Keratinocyte (primary cell): ENCODE measurements at regions not wholly inside any gene's neighbourhood (a gene's known extent, or its start where the extent isn't known, plus 50 kb on each side); places are given as distances from the start of the nearest gene placed in this dataset.
A peak's percentile ranks its signal among the peaks of the same experiment; 100 is the strongest.

Source experiments
- DNase-seq: peaks from one replicate; pipeline ENCODE4 v3.0.0-alpha.2; 2011; ENCODE audit warnings: low read depth, missing footprints, low spot score
- FAIRE-seq: peaks from 2 replicates; lab custom pipeline; 2011; peaks lifted over from hg19 to GRCh38; lab: Jason Lieb, UNC
- H2AFZ ChIP-seq: 2 replicates; pipeline ENCODE4 v1.6.0; 2012; ENCODE audit warnings: low read length, control low read depth, inconsistent platforms; ENCODE audit not compliant: control insufficient read depth
- H3K27ac ChIP-seq: 2 replicates; pipeline ENCODE4 v1.5.1; 2011; ENCODE audit warnings: low read length; ENCODE audit not compliant: control insufficient read depth, insufficient read depth
- H3K27me3 ChIP-seq: 3 replicates; pipeline ENCODE4 v1.6.0; 2011; ENCODE audit warnings: low read length; ENCODE audit not compliant: control insufficient read depth, insufficient read depth; ENCODE audit errors: extremely low read depth
- H3K36me3 ChIP-seq, 2 experiments: 2 replicates in 1 of 2; 3 replicates in 1 of 2; pipeline ENCODE4 v1.5.1; 2011; ENCODE audit warnings: low read length in 2 of 2, mild to moderate bottlenecking in 1 of 2; ENCODE audit not compliant: control insufficient read depth in 2 of 2, insufficient read depth in 2 of 2; ENCODE audit errors: extremely low read depth in 1 of 2
- H3K4me1 ChIP-seq: 3 replicates; pipeline ENCODE4 v1.5.1; 2011; ENCODE audit warnings: low read length; ENCODE audit not compliant: control insufficient read depth, insufficient read depth; ENCODE audit errors: extremely low read depth
- H3K4me2 ChIP-seq: 3 replicates; pipeline ENCODE4 v1.6.0; 2011; ENCODE audit warnings: low read depth, low read length; ENCODE audit not compliant: control insufficient read depth, insufficient read depth; ENCODE audit errors: extremely low read depth
- H3K4me3 ChIP-seq, 3 experiments: fragments of 200-600 bp in 1 of 3; sonication (generic) in 1 of 3; 2 replicates in 2 of 3; 3 replicates in 1 of 3; pipeline ENCODE4 v1.5.1; 2011 to 2016; ENCODE audit warnings: low read length in 3 of 3, mild to moderate bottlenecking in 3 of 3, control low read depth in 2 of 3, inconsistent platforms in 1 of 3, low read depth in 1 of 3, mixed read lengths in 1 of 3, mixed run types in 1 of 3, moderate library complexity in 1 of 3; ENCODE audit not compliant: control insufficient read depth in 2 of 3, insufficient read depth in 2 of 3; ENCODE audit errors: extremely low read depth in 1 of 3
- H3K79me2 ChIP-seq: 2 replicates; pipeline ENCODE4 v1.6.0; 2012; ENCODE audit warnings: low read length; ENCODE audit not compliant: control insufficient read depth, insufficient read depth
- H3K9ac ChIP-seq: 3 replicates; pipeline ENCODE4 v1.6.0; 2011; ENCODE audit warnings: low read length; ENCODE audit not compliant: control insufficient read depth, insufficient read depth; ENCODE audit errors: extremely low read depth
- H3K9me1 ChIP-seq: 3 replicates; pipeline ENCODE4 v1.6.0; 2011; ENCODE audit warnings: low read length; ENCODE audit not compliant: control insufficient read depth, insufficient read depth; ENCODE audit errors: extremely low read depth
- H3K9me3 ChIP-seq: 2 replicates; pipeline ENCODE4 v1.5.1; 2012; ENCODE audit warnings: low read depth, low read length; ENCODE audit not compliant: control insufficient read depth
- H4K20me1 ChIP-seq: 3 replicates; pipeline ENCODE4 v1.6.0; 2011; ENCODE audit warnings: low read length; ENCODE audit not compliant: control insufficient read depth, insufficient read depth; ENCODE audit errors: extremely low read depth
- EZH2 ChIP-seq: IDR thresholded peaks from one replicate; pipeline ENCODE4 v1.6.1; 2012; ENCODE audit warnings: inconsistent platforms, mild to moderate bottlenecking, low read length, moderate library complexity
- dilution Hi-C: fragments of 300-500 bp; cut with MboI; formaldehyde crosslinking; loops from one replicate; pipeline ENCODE4 v1.7.0; 2020; ENCODE audit warnings: low sequenced_read_pairs; ENCODE audit not compliant: extremely low pct_ligation_motif_present
- TF ChIP-seq, protein P1 (sequence below), 3 experiments: IDR thresholded peaks in 1 of 3; conservative IDR thresholded peaks in 1 of 3; optimal IDR thresholded peaks in 1 of 3; 2 replicates in 2 of 3; 3 replicates in 1 of 3; pipeline versions ENCODE3 to v1.5.1; 2011; ENCODE audit warnings: low read length in 3 of 3, mild to moderate bottlenecking in 3 of 3, moderate library complexity in 2 of 3, control low read depth in 1 of 3, inconsistent platforms in 1 of 3; ENCODE audit not compliant: insufficient read depth in 2 of 3; ENCODE audit errors: extremely low read depth in 1 of 3

DNA sequence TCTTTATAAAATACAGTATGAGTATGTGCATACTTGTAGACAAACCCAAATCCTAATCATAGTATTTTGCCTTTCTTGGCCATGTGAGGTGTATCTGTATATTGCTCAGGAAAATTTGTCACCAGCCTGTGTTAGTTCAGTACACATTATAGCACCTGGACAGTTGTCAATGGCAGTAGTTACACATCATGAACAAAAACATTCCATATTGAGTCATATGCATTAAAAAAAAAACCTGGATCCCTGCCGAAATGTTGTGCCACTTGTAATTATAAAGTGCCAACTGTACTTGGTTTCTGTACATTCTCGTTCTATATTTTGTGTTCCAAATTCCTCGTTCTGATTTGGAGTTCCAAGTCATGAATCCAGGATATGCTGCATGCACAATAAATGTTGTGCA is 410.4 kb downstream of the INHBA start:
- Histone ChIP-seq H3K4me3 (no peak overlapping the region), H3K27ac (no peak overlapping the region), H3K27me3 (no peaks in the 10 kb centered on the region), H3K9me1 (no peaks in the 10 kb centered on the region), H3K9me3 (no peaks in the 10 kb centered on the region), H3K4me2 (no peak overlapping the region), H3K9ac (no peak overlapping the region), H3K36me3 (no peaks in the 10 kb centered on the region), H4K20me1 (no peaks in the 10 kb centered on the region), H3K4me1 (no peaks in the 10 kb centered on the region), H3K79me2 (no peaks in the 10 kb centered on the region), H2AFZ (no peak overlapping the region)
- dilution Hi-C loops, result no loop called here
- TF ChIP-seq, protein P1, sequence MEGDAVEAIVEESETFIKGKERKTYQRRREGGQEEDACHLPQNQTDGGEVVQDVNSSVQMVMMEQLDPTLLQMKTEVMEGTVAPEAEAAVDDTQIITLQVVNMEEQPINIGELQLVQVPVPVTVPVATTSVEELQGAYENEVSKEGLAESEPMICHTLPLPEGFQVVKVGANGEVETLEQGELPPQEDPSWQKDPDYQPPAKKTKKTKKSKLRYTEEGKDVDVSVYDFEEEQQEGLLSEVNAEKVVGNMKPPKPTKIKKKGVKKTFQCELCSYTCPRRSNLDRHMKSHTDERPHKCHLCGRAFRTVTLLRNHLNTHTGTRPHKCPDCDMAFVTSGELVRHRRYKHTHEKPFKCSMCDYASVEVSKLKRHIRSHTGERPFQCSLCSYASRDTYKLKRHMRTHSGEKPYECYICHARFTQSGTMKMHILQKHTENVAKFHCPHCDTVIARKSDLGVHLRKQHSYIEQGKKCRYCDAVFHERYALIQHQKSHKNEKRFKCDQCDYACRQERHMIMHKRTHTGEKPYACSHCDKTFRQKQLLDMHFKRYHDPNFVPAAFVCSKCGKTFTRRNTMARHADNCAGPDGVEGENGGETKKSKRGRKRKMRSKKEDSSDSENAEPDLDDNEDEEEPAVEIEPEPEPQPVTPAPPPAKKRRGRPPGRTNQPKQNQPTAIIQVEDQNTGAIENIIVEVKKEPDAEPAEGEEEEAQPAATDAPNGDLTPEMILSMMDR (optimal IDR thresholded peaks at IDR 0.05 in 1 of 3, IDR thresholded peaks at IDR 0.05 in 1 of 3, conservative IDR thresholded peaks at IDR 0.05 in 1 of 3; ENCODE audit: extremely low read depth in 1 of 3, insufficient read depth in 2 of 3, low read length in 3 of 3), result no peak
- no peak for TF ChIP-seq EZH2
- DNase-seq (peak; percentile 41), FAIRE-seq (peak; percentile 87)

DNA sequence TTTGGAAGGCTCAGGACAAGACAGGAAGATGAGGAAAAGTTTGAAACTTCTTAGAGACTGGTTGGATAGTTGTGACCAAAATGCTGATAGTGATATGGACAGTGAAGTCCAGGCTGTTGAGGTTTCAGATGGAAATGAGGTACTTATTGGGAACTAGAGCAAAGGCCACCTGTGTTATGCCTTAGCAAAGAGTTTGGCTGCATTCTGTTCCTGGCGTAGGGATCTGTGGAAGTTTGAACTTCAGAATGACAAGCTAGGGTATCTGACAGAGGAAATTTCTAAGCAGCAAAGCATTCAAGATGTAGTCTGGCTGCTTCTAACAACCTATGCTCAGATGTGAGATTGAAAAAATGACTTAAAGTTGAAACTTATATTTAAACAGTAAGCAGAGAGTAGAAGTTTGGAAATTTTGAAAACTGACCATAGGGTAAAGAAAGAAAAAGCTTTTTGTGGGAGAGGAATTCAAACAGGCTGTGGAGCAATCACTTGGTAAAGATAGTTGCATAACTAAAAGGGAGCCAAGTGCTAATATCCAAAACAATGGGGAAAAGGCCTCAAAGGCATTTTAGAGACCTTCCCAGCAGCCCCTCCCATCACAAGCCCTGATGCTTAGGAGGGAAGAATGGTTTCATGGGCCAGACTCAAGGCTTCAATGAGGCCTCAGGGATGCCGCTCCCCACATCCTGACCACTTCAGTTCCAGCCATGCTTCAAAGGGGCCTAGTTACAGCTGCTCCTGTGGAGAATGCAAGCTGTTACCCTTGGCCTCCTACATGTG is 415.1 kb downstream of the INHBA start:
- TF ChIP-seq, protein P1 (optimal IDR thresholded peaks at IDR 0.05 in 1 of 3, IDR thresholded peaks at IDR 0.05 in 1 of 3, conservative IDR thresholded peaks at IDR 0.05 in 1 of 3; ENCODE audit: extremely low read depth in 1 of 3, insufficient read depth in 2 of 3, low read length in 3 of 3), result no peak
- TF ChIP-seq EZH2, result no peak
- Histone ChIP-seq H3K9me1 (no peaks in the 10 kb centered on the region), H3K9me3 (no peaks in the 10 kb centered on the region), H4K20me1 (no peaks in the 10 kb centered on the region), H3K27ac (no peak overlapping the region), H3K36me3 (no peaks in the 10 kb centered on the region), H3K79me2 (no peaks in the 10 kb centered on the region), H3K4me2 (no peak overlapping the region), H3K27me3 (no peaks in the 10 kb centered on the region), H3K4me3 (no peak overlapping the region), H3K9ac (no peak overlapping the region), H2AFZ (no peak overlapping the region), H3K4me1 (no peaks in the 10 kb centered on the region)
- DNase-seq, result no peak
- dilution Hi-C loops, result no loop called here
- FAIRE-seq, result no peak
